HCT116 (cell line): ENCODE measurements at regions not wholly inside any gene's neighbourhood (a gene's known extent, or its start where the extent isn't known, plus 50 kb on each side); places are given as distances from the start of the nearest gene placed in this dataset.

ENCODE experiments used
- ELF1 ChIP-seq: IDR thresholded peaks from 2 replicates; pipeline ENCODE4 v1.6.1; 2012; ENCODE audit warnings: low read depth, borderline replicate concordance
- EZH2 ChIP-seq: fragments of 200-600 bp; sonication (generic); IDR thresholded peaks from 2 replicates; pipeline ENCODE4 v1.6.1; 2017; ENCODE audit warnings: antibody characterized with exemption, mixed run types
- JUND ChIP-seq: IDR thresholded peaks from 2 replicates; pipeline ENCODE4 v1.6.1; 2012
- RAD21 ChIP-seq: IDR thresholded peaks from 2 replicates; pipeline ENCODE4 v1.6.1; 2012; ENCODE audit warnings: low read depth, mild to moderate bottlenecking
- SIN3A ChIP-seq: IDR thresholded peaks from 2 replicates; pipeline ENCODE4 v1.6.1; 2012; ENCODE audit warnings: low read depth
- TCF7L2 ChIP-seq: IDR thresholded peaks from 2 replicates; pipeline ENCODE4 v1.7.0; 2011; ENCODE audit warnings: borderline replicate concordance, inconsistent platforms; ENCODE audit not compliant: insufficient read depth, insufficient read length; ENCODE audit errors: extremely low read depth
- YY1 ChIP-seq: IDR thresholded peaks from 2 replicates; pipeline ENCODE4 v1.6.1; 2011; ENCODE audit warnings: low read length, low read depth, moderate library complexity, mild to moderate bottlenecking; ENCODE audit not compliant: insufficient replicate concordance; ENCODE audit errors: extremely low read depth
- TF ChIP-seq, protein P1 (sequence below), 3 experiments: fragments of 200-600 bp in 1 of 3; sonication (generic) in 1 of 3; IDR thresholded peaks in 2 of 3; conservative IDR thresholded peaks in 1 of 3; 2 replicates each; pipeline ENCODE4 v1.5.1; 2012 to 2017; ENCODE audit warnings: low read depth in 2 of 3, low read length in 2 of 3, antibody characterized with exemption in 1 of 3, borderline replicate concordance in 1 of 3, control low read depth in 1 of 3, mild to moderate bottlenecking in 1 of 3, mixed read lengths in 1 of 3, mixed run types in 1 of 3, moderate library complexity in 1 of 3; ENCODE audit not compliant: insufficient read depth in 1 of 3
- TF ChIP-seq, protein P2 (sequence below): IDR thresholded peaks from 2 replicates; pipeline ENCODE4 v1.6.1; 2012
- TF ChIP-seq, protein P3 (sequence below): IDR thresholded peaks from 2 replicates; pipeline ENCODE4 v1.6.1; 2012; ENCODE audit warnings: low read depth
- TF ChIP-seq, protein P4 (sequence below): IDR thresholded peaks from 2 replicates; pipeline ENCODE4 v1.6.1; 2011; ENCODE audit warnings: mild to moderate bottlenecking, low read length, moderate library complexity; ENCODE audit not compliant: insufficient replicate concordance; ENCODE audit errors: extremely low read depth
- TF ChIP-seq, protein P5 (sequence below): IDR thresholded peaks from 2 replicates; pipeline ENCODE4 v1.6.1; 2012

DNA sequence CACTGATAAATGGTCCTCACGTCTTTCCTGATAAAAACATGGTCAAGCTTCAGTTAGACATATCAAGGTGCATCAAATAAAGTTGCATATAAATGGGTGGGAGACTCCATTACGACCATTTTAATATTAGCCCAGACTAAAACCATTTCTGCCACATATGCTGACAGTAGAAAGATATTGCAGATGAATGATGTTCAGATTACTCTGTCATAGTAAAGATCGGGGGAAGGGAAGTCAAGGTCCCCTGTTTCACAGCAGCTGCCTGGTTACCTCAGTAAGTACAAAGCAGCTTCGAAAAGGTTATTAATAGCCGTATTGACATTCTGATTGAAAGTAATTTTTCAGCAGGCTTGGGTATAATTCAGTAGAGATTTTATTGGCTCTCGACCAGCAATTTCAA is 927.7 kb upstream of the CDH2 start:
- TF ChIP-seq, protein P1, sequence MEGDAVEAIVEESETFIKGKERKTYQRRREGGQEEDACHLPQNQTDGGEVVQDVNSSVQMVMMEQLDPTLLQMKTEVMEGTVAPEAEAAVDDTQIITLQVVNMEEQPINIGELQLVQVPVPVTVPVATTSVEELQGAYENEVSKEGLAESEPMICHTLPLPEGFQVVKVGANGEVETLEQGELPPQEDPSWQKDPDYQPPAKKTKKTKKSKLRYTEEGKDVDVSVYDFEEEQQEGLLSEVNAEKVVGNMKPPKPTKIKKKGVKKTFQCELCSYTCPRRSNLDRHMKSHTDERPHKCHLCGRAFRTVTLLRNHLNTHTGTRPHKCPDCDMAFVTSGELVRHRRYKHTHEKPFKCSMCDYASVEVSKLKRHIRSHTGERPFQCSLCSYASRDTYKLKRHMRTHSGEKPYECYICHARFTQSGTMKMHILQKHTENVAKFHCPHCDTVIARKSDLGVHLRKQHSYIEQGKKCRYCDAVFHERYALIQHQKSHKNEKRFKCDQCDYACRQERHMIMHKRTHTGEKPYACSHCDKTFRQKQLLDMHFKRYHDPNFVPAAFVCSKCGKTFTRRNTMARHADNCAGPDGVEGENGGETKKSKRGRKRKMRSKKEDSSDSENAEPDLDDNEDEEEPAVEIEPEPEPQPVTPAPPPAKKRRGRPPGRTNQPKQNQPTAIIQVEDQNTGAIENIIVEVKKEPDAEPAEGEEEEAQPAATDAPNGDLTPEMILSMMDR (IDR thresholded peaks at IDR 0.05 in 2 of 3, conservative IDR thresholded peaks at IDR 0.05 in 1 of 3; ENCODE audit: borderline replicate concordance in 1 of 3, insufficient read depth in 1 of 3, low read depth in 2 of 3, low read length in 2 of 3) = no peak
- TF ChIP-seq, protein P2, sequence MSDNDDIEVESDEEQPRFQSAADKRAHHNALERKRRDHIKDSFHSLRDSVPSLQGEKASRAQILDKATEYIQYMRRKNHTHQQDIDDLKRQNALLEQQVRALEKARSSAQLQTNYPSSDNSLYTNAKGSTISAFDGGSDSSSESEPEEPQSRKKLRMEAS = no peak
- TF ChIP-seq, protein P3, sequence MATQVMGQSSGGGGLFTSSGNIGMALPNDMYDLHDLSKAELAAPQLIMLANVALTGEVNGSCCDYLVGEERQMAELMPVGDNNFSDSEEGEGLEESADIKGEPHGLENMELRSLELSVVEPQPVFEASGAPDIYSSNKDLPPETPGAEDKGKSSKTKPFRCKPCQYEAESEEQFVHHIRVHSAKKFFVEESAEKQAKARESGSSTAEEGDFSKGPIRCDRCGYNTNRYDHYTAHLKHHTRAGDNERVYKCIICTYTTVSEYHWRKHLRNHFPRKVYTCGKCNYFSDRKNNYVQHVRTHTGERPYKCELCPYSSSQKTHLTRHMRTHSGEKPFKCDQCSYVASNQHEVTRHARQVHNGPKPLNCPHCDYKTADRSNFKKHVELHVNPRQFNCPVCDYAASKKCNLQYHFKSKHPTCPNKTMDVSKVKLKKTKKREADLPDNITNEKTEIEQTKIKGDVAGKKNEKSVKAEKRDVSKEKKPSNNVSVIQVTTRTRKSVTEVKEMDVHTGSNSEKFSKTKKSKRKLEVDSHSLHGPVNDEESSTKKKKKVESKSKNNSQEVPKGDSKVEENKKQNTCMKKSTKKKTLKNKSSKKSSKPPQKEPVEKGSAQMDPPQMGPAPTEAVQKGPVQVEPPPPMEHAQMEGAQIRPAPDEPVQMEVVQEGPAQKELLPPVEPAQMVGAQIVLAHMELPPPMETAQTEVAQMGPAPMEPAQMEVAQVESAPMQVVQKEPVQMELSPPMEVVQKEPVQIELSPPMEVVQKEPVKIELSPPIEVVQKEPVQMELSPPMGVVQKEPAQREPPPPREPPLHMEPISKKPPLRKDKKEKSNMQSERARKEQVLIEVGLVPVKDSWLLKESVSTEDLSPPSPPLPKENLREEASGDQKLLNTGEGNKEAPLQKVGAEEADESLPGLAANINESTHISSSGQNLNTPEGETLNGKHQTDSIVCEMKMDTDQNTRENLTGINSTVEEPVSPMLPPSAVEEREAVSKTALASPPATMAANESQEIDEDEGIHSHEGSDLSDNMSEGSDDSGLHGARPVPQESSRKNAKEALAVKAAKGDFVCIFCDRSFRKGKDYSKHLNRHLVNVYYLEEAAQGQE = no peak
- TF ChIP-seq TCF7L2 (no peak), YY1 (no peak), ELF1 (no peak), EZH2 (no peak), JUND (no peak), RAD21 (no peak), SIN3A (no peak)
- TF ChIP-seq, protein P4, sequence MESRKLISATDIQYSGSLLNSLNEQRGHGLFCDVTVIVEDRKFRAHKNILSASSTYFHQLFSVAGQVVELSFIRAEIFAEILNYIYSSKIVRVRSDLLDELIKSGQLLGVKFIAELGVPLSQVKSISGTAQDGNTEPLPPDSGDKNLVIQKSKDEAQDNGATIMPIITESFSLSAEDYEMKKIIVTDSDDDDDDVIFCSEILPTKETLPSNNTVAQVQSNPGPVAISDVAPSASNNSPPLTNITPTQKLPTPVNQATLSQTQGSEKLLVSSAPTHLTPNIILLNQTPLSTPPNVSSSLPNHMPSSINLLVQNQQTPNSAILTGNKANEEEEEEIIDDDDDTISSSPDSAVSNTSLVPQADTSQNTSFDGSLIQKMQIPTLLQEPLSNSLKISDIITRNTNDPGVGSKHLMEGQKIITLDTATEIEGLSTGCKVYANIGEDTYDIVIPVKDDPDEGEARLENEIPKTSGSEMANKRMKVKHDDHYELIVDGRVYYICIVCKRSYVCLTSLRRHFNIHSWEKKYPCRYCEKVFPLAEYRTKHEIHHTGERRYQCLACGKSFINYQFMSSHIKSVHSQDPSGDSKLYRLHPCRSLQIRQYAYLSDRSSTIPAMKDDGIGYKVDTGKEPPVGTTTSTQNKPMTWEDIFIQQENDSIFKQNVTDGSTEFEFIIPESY = no peak
- TF ChIP-seq, protein P5, sequence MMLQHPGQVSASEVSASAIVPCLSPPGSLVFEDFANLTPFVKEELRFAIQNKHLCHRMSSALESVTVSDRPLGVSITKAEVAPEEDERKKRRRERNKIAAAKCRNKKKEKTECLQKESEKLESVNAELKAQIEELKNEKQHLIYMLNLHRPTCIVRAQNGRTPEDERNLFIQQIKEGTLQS = no peak
